RWPE1 (cell line): ENCODE measurements at regions not wholly inside any gene's neighbourhood (a gene's known extent, or its start where the extent isn't known, plus 50 kb on each side); places are given as distances from the start of the nearest gene placed in this dataset.

ENCODE experiments used
- CTCF ChIA-PET: fragments of 350-600 bp; sonication (Branson Sonifier 250); formaldehyde crosslinking; extraction: SDS; loops from one replicate; lab custom pipeline; 2021; lab: Yijun Ruan, JAX
- POLR2A ChIA-PET: fragments of 400-600 bp; formaldehyde crosslinking; extraction: SDS; loops from one replicate; lab custom pipeline; 2020; ENCODE audit warnings: antibody characterized with exemption; ENCODE audit not compliant: low non-redundant PET; lab: Yijun Ruan, JAX
- DNase-seq: peaks from one replicate; pipeline ENCODE4 v3.0.0; 2012; ENCODE audit warnings: low spot score
- H3K27ac ChIP-seq: fragments of 450-650 bp; 2 replicates; pipeline ENCODE4 v1.5.1; 2017
- TF ChIP-seq, protein P1 (sequence below): fragments of 450-650 bp; conservative IDR thresholded peaks from 2 replicates; pipeline ENCODE4 v1.5.1; 2017; ENCODE audit warnings: low read depth, mild to moderate bottlenecking

DNA sequence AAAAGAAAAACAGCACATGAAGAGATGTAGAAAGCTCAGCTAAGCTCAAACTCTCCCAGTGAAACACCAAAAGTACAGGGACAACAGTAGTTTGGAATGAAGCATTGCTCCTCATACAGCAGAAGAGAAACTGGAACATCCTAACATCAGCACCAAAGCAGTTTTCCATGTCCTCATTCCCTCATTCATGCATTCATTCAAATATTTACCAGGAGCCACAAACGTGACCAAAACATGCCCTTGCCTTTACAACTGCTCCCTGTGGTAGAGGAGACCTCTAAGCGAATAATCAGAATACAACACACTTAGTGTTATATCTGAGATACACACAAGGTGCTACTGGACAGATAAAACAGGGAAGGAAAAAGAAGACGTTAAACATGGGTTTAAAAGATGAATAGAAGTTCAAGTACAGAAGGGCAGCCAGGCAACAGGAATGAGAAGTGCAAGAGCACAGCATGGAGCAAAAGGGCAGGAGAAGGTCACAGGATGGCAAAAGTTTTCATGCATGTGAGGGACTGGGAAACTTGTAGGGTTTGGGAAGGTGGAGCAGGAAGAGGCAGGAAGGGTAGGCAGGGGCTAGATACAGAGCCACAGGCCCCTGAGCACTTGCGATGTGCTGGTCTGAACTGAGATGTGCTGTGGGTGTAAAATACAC is 58.5 kb upstream of the LMCD1 start:
- TF ChIP-seq, protein P1, sequence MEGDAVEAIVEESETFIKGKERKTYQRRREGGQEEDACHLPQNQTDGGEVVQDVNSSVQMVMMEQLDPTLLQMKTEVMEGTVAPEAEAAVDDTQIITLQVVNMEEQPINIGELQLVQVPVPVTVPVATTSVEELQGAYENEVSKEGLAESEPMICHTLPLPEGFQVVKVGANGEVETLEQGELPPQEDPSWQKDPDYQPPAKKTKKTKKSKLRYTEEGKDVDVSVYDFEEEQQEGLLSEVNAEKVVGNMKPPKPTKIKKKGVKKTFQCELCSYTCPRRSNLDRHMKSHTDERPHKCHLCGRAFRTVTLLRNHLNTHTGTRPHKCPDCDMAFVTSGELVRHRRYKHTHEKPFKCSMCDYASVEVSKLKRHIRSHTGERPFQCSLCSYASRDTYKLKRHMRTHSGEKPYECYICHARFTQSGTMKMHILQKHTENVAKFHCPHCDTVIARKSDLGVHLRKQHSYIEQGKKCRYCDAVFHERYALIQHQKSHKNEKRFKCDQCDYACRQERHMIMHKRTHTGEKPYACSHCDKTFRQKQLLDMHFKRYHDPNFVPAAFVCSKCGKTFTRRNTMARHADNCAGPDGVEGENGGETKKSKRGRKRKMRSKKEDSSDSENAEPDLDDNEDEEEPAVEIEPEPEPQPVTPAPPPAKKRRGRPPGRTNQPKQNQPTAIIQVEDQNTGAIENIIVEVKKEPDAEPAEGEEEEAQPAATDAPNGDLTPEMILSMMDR = no peak
- DNase-seq = no peak
- H3K27ac ChIP-seq = peak overlapping the region; percentile 85; the same call in 1 of the 2 replicates
- ChIA-PET CTCF (no interaction called here), POLR2A (no interaction called here)

DNA sequence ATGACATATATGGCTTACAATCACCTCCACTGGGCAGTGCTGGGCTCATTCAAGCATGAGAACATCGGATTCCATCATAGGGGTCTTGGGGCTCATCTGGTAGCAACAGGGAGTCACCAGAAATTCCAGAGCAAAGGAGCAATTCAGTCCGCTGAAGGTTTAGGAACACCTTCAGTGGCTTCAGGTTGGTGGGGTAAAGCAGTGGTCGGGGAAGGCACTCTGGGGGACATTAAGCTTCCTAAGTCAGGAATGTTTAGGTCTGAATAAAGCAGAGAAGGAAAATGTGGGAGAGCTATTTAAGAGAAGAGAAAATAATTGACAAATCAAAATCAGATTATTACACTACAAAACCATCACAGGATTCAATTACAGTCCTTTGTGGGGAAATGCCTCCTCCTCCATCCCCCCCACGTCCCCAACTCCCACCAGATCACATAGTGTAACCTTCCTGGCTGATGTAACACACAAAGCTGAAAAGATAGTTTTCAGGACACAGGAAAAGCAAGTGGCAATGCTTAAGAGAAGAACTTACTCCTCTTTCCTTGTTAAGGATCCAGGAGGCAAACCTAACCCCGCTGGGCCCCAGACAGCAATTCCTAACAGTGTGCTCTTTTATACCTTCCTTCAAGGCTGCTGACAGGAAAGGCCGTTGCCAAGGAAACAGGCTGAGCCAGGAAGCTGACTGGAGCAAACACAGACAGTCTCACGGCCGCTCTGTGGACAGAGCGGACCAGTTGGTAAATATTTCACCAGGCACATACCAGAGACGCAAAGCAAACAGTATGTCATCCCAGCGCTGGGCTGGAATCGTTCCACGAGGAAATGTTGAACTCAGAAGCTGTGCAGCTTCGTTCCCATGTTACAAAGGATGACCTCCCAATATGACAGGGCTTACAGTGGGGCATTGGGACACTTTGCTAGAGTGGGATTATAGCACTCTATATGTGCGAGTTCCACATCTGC is 57.5 kb upstream of the LMCD1 start:
- TF ChIP-seq, protein P1 = no peak
- peak overlapping the region; percentile 85 for H3K27ac ChIP-seq
- CTCF ChIA-PET = interaction anchor here (0.7 kb wide), 1 partner anchor 163 kb away, joined by 4 read pairs; no protein-coding TSS in a partner anchor
- POLR2A ChIA-PET = no interaction called here
- peak; percentile 75 for DNase-seq

DNA sequence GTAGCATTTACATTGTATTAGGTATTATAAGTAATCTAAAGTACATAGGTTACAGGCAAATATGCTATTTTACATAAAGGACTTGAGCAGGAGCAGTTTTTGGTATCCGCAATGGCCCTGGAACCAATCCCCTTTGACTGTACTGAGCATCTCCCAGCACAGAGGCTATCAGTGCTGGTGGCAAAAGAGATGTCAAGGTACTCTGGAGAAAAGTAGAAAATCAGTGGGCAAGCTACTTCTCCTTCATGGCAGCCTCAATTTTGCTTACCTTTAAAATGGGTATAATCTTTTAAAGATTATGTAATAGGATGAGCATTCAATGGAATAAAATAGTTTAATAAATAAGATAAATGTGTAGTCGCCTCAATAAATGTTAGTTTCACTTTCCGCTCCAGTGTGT is 56.7 kb upstream of the LMCD1 start:
- POLR2A ChIA-PET = no interaction called here
- DNase-seq = no peak
- CTCF ChIA-PET = interaction anchor here (0.7 kb wide), 1 partner anchor 163 kb away, joined by 4 read pairs; no protein-coding TSS in a partner anchor
- H3K27ac ChIP-seq = peak overlapping the region; percentile 85
- TF ChIP-seq, protein P1 = no peak

DNA sequence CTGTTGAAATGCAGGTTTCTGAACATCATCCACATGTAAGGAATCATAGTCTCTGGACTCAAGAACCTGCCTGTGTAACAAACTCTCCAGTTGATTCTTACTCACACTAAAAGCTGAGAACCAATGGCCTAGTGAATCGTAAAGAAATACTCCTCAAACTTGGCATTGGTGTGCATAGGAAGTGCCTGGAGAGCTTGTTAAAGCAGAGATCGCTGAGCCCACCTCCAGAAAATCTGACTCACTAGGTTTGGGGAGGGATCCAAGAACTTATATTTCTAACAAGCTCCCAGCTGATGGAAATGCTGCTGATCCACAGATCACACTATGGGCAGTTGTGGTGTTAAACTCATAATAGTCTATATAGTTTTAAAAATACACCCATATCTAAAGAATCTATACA is 55.8 kb upstream of the LMCD1 start:
- no peak overlapping the region for H3K27ac ChIP-seq
- TF ChIP-seq, protein P1 = no peak
- CTCF ChIA-PET = interaction anchor here (0.6 kb wide), 1 partner anchor 184 kb away, joined by 3 read pairs; no protein-coding TSS in a partner anchor
- DNase-seq = peak; percentile 13
- POLR2A ChIA-PET = no interaction called here

DNA sequence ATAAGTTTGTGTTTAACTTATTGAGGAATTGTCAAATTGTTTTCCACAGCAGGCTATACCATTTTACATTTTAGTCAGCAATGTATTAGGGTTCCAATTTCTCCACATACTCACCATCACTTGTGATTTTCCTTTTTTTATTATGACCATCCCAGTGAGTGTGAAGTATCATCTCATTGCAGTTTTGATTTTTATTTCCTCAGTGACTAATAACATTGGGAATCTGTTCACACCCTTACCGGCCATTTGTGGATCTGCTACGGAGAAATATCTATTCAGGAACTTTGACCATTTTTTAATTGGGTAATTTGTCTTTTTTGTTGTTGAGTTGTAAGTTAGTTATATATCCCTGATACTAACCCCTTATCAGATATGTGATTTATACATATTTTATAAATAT is 54.8 kb upstream of the LMCD1 start:
- TF ChIP-seq, protein P1 = no peak
- ChIA-PET POLR2A (no interaction called here), CTCF (no interaction called here)
- no peak overlapping the region for H3K27ac ChIP-seq
- DNase-seq = no peak

DNA sequence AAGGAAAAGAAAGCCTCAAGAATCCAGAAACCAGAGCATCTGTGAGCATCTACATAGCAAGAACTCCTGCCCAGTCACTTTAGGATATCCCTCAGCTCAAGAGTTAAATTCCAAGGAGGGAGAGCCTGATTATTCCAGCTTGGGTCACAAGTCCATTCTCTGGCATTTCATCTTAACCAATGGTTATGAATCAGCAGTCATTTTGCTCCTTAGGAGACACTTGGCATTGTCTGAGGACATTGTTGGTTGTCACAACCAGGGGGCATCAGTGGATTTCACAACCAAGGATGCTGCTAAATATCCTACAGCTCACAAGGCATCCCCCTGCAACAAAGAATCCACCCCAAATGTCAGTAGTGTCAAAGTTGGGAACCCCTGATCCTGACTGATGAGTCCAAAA is 51.0 kb upstream of the LMCD1 start:
- DNase-seq = no peak
- H3K27ac ChIP-seq = no peak overlapping the region
- TF ChIP-seq, protein P1 = no peak
- CTCF ChIA-PET = interaction anchor here (0.5 kb wide), 1 partner anchor 145 kb away, joined by 3 read pairs; no protein-coding TSS in a partner anchor
- POLR2A ChIA-PET = no interaction called here
